Nucleus accumbens (tissue), 56 donors: ENCODE measurements at regions not wholly inside any gene's neighbourhood (a gene's known extent, or its start where the extent isn't known, plus 50 kb on each side); places are given as distances from the start of the nearest gene placed in this dataset.

Source experiments
- DNase-seq, 56 donors: peaks; one replicate each; lab custom pipeline; 2025; lab: John Stamatoyannopoulos, UW

- no peak for DNase-seq
Measured at GRCh38 chr4:181140037-181140603, 1103.1 kb upstream of the TENM3 start.

- peak in 53 of 56 donors; percentile 3 to 91 (median 45) for DNase-seq
Measured at GRCh38 chr4:181143250-181143854, 1099.8 kb upstream of the TENM3 start.

- DNase-seq: no peak
Measured at GRCh38 chr4:181146051-181146450, 1097.2 kb upstream of the TENM3 start.

GRCh38 chr4:181147416-181147951, 1095.7 kb upstream of the TENM3 start:
- DNase-seq: no peak

GRCh38 chr4:181148470-181148869, 1094.7 kb upstream of the TENM3 start:
- DNase-seq: no peak

GRCh38 chr4:181150191-181150590, 1093.0 kb upstream of the TENM3 start:
- DNase-seq: no peak

GRCh38 chr4:181151856-181152255, 1091.3 kb upstream of the TENM3 start:
- no peak for DNase-seq

- no peak for DNase-seq
Measured at GRCh38 chr4:181157647-181158046, 1085.6 kb upstream of the TENM3 start.

- DNase-seq: peak in 5 of 56 donors; percentile 2 to 34 (median 15)
Measured at GRCh38 chr4:181158971-181159370, 1084.2 kb upstream of the TENM3 start.

- DNase-seq: no peak
Measured at GRCh38 chr4:181161669-181162068, 1081.5 kb upstream of the TENM3 start.

- no peak for DNase-seq
Measured at GRCh38 chr4:181162266-181162665, 1080.9 kb upstream of the TENM3 start.

- no peak for DNase-seq
Measured at GRCh38 chr4:181162676-181163075, 1080.5 kb upstream of the TENM3 start.

- DNase-seq: no peak
Measured at GRCh38 chr4:181166742-181167399, 1076.3 kb upstream of the TENM3 start.

- DNase-seq: no peak
Measured at GRCh38 chr4:181168011-181168805, 1075.0 kb upstream of the TENM3 start.

GRCh38 chr4:181173046-181173445, 1070.2 kb upstream of the TENM3 start:
- DNase-seq: no peak

GRCh38 chr4:181176306-181176705, 1066.9 kb upstream of the TENM3 start:
- no peak for DNase-seq

GRCh38 chr4:181181331-181181730, 1061.9 kb upstream of the TENM3 start:
- no peak for DNase-seq

GRCh38 chr4:181189751-181190150, 1053.5 kb upstream of the TENM3 start:
- DNase-seq: no peak

- DNase-seq: no peak
Measured at GRCh38 chr4:181193131-181193930, 1049.9 kb upstream of the TENM3 start.

GRCh38 chr4:181194096-181194495, 1049.1 kb upstream of the TENM3 start:
- DNase-seq: no peak
